HUES6 (cell line): ENCODE measurements at regions not wholly inside any gene's neighbourhood (a gene's known extent, or its start where the extent isn't known, plus 50 kb on each side); places are given as distances from the start of the nearest gene placed in this dataset.

ENCODE experiments used
- H3K27ac ChIP-seq: 2 replicates; pipeline ENCODE4 v1.7.0; 2013; ENCODE audit warnings: low read depth, mild to moderate bottlenecking, low read length, inconsistent platforms
- H3K27me3 ChIP-seq: 2 replicates; pipeline ENCODE4 v1.6.1; 2013; ENCODE audit warnings: low read length; ENCODE audit not compliant: control insufficient read depth, insufficient read depth
- H3K36me3 ChIP-seq: 2 replicates; pipeline ENCODE4 v1.6.1; 2013; ENCODE audit warnings: low read length; ENCODE audit not compliant: control insufficient read depth, insufficient read depth
- H3K4me1 ChIP-seq: 2 replicates; pipeline ENCODE4 v1.6.1; 2013; ENCODE audit warnings: low read length; ENCODE audit not compliant: control insufficient read depth, insufficient read depth
- H3K4me3 ChIP-seq: 2 replicates; pipeline ENCODE4 v1.5.1; 2013; ENCODE audit warnings: low read depth, low read length
- H3K9ac ChIP-seq: one replicate; pipeline ENCODE4 v1.6.1; 2013; ENCODE audit warnings: mild to moderate bottlenecking, low read length
- H3K9me3 ChIP-seq: 2 replicates; pipeline ENCODE4 v1.6.1; 2013; ENCODE audit warnings: low read depth, low read length; ENCODE audit not compliant: control insufficient read depth, insufficient read depth

DNA sequence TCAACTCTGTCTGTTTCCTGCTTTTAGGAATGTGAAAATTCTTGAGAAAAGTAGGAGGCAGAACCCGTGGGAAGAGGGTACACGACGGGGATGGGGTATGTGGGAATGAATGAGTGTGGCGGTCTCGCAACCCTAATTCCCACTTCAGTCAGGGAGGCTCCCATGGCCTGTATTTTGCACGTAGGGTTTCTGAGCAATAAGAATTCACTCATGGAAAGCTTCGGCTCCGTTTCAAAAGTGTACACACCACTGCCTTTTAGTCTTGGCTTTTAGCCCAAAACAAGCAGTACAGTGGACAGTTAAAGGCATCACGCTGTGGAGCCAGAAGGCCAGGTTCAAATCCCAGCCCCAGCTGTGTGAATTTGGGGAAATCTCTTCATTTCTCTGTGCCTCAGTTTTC is 116.7 kb downstream of the MN1 start:
- peaks cover 35% of the 10 kb centered on the region for H3K36me3 ChIP-seq
- H3K27me3 ChIP-seq = no peaks in the 10 kb centered on the region
- H3K27ac ChIP-seq = no peak overlapping the region
- peaks cover 31% of the 10 kb centered on the region for H3K4me1 ChIP-seq
- H3K9me3 ChIP-seq = no peaks in the 10 kb centered on the region; the same call in 1 of the 2 replicates
- H3K4me3 ChIP-seq = no peak overlapping the region
- H3K9ac ChIP-seq = no peak overlapping the region

DNA sequence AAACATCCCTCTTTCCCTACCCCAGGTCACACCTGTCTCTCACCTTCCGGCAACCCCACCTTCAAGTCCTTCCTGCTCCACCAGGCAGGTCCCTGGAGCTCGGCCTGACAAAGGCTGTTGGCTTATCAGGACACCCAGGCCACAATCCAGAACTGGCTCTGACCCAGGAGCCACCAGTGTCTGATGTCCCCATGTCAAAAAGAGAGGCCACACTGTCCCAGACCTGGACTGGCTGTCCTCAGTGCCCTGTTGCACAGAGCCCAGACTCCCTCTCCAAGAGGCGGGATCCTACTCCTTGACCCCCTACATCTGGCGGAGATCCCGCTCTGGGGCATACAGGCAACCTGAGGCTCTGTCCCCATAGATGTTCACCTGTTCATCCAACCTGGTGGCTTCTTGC is 116.0 kb downstream of the MN1 start:
- no peak overlapping the region for H3K27ac ChIP-seq
- no peaks in the 10 kb centered on the region for H3K27me3 ChIP-seq
- peaks cover 37% of the 10 kb centered on the region for H3K36me3 ChIP-seq
- no peak overlapping the region for H3K4me3 ChIP-seq
- no peak overlapping the region for H3K9ac ChIP-seq
- H3K4me1 ChIP-seq = peaks cover 25% of the 10 kb centered on the region
- no peaks in the 10 kb centered on the region; the same call in 1 of the 2 replicates for H3K9me3 ChIP-seq

DNA sequence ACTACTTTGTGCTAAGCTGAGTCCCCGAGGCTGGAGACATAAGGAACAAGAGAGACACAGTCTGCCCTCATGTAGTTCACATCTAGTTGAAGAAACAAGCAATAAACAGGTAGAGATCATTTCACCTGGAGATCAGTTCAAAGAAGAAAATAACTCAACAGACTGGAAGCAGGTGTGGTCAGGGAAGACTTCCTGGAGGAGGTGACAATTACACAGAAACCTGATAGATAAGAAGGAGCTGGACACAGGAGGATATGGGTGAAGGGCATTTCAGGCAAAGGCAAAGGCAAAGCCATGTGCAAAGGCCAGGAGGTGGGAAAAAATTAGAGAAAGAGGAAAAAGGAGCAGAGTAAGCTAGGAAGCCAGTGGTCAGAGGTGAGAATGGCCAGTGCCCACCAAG is 115.6 kb downstream of the MN1 start:
- peaks cover 20% of the 10 kb centered on the region for H3K4me1 ChIP-seq
- no peak overlapping the region for H3K27ac ChIP-seq
- peaks cover 37% of the 10 kb centered on the region for H3K36me3 ChIP-seq
- H3K4me3 ChIP-seq = no peak overlapping the region
- no peaks in the 10 kb centered on the region; the same call in 1 of the 2 replicates for H3K9me3 ChIP-seq
- no peak overlapping the region for H3K9ac ChIP-seq
- H3K27me3 ChIP-seq = no peaks in the 10 kb centered on the region

DNA sequence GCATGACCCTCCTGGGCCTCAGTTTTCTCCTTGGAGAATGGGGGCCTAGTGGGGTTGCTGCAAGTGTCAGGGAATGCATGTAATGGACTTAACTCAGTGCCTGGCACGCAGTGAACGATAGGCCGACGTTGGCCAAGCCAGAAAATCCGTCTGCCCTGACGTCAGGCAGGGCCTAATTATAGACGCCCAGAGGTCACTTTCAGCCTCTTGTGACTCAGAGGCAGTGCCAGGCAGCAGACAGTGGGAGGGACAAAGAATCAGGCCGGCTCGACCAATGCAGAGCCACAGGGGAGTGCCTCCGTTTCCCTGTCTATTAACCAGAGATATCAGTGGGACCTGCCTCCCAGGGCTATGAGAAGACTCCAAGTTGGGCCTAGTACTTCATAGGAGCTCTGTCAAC is 115.0 kb downstream of the MN1 start:
- Histone ChIP-seq H3K4me3 (no peak overlapping the region), H3K9ac (no peak overlapping the region), H3K4me1 (peaks cover 15% of the 10 kb centered on the region), H3K36me3 (peaks cover 37% of the 10 kb centered on the region), H3K9me3 (no peaks in the 10 kb centered on the region; the same call in 1 of the 2 replicates), H3K27me3 (no peaks in the 10 kb centered on the region), H3K27ac (no peak overlapping the region)

DNA sequence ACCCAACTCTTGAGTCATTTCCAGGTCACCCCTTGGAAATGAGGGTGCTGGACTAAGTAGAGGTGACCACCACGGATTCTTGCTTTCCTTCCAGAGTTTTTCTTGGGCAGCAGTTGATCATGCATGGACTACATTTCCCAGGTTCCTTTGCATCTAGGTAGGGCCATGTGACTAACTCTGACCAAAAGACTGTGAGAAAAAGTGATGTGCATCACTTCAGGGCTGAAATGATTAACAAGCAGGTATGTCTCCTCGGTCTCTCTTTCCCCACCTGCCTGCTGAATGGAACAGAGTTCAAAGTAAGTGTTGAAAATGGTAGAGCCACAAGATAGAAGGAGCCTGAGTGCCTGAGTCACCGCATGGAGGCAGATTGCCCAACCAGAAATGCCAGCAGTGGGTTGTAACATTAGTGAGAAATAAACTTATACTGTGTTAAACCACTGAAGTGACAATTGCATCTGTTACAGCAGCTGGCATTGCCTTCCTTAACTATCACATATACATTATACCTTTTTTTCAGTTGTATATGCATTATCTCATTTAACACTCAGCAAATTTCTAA is 113.5 kb downstream of the MN1 start:
- Histone ChIP-seq H3K9ac (no peak overlapping the region), H3K4me1 (peaks cover 5% of the 10 kb centered on the region; the same call in 1 of the 2 replicates), H3K27ac (no peak overlapping the region), H3K4me3 (no peak overlapping the region), H3K27me3 (no peaks in the 10 kb centered on the region), H3K36me3 (peaks cover 49% of the 10 kb centered on the region), H3K9me3 (no peaks in the 10 kb centered on the region; the same call in 1 of the 2 replicates)

DNA sequence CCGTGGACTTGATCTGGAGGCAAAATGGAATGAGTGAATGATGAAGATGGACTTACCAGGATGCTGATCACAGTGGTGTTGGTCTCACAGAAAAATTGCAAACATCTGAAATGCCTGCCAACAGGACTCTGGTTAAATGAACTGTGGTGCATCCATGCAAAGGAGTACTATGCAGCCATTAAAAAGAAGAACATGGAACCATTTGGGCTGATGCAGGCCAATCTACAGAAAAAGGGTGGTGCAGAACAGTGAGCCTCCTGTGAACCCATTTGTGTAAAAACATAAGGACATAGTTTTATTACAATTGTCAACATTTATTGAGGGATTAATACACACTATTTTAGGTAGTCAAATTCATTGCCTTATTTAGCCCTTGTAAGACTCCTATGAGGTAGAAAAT is 111.9 kb downstream of the MN1 start:
- Histone ChIP-seq H3K27ac (no peak overlapping the region), H3K27me3 (no peaks in the 10 kb centered on the region), H3K9me3 (no peaks in the 10 kb centered on the region; the same call in 1 of the 2 replicates), H3K9ac (no peak overlapping the region), H3K4me3 (no peak overlapping the region), H3K4me1 (peaks cover 3% of the 10 kb centered on the region; the same call in 1 of the 2 replicates), H3K36me3 (peaks cover 60% of the 10 kb centered on the region)

DNA sequence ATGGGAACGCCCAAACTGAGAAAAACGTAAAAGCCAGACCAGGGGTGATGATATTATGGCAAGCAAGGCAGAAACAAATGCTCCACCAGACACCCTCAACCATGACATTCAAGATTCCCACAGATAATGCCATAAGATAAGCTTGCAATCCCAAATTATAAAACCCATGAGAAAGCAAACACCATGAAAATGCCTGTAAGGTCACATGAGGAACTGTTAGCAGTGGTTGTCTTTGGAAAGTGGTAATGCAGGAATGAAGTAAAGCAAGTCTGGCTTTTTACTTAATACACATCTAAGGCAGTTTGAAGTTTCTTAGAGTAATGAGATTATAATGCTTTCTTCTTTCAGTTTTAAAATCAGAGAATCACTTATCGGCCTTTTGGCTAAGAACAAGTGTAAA is 111.0 kb downstream of the MN1 start:
- Histone ChIP-seq H3K4me1 (peaks cover 3% of the 10 kb centered on the region; the same call in 1 of the 2 replicates), H3K9ac (no peak overlapping the region), H3K27me3 (no peaks in the 10 kb centered on the region), H3K36me3 (peaks cover 64% of the 10 kb centered on the region), H3K4me3 (no peak overlapping the region), H3K9me3 (no peaks in the 10 kb centered on the region; the same call in 1 of the 2 replicates), H3K27ac (no peak overlapping the region)

DNA sequence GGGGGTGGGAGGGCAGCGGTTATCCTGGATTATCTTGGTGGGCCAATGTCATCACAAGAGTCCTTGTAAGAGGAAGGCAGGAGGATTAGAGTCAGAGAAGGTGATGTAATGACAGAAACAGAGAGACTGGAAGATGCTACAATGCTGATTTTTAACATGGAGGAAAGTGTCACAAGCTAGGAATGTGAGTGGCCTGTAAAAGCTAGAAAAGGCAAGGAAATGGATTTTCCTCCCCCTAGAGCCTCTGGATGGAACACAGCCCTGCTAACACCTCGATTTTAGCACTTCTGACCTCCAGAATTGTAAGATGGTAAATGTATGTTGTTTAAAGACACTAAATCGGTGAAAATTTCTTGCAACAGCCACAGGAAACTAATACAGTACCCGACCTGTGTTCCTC is 109.3 kb downstream of the MN1 start:
- Histone ChIP-seq H3K27me3 (no peaks in the 10 kb centered on the region), H3K9me3 (peaks cover 3% of the 10 kb centered on the region), H3K4me1 (no peaks in the 10 kb centered on the region; the same call in 1 of the 2 replicates)

DNA sequence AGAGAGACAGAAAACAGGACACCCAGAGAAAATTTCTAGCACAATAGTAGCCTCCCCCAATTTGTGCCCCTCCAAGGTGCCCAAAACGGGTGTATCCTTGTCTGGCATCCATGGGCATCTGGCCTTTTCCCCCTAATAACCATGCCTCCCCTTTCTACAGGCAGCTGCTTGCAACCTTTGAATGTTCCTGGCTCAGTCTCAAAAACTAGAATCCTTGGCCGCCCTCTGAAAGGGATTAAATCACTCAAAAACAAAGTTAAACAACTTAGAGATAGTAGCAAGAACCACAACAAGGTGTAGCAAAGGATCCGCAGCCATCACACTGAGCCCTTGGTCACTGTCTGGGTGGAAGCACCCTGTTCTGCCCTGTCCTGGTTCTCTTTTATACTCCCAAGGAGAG is 105.6 kb downstream of the MN1 start:
- Histone ChIP-seq H3K27me3 (no peaks in the 10 kb centered on the region), H3K4me1 (no peaks in the 10 kb centered on the region; the same call in 1 of the 2 replicates), H3K9me3 (peaks cover 11% of the 10 kb centered on the region), H3K36me3 (peaks cover 56% of the 10 kb centered on the region), H3K9ac (no peak overlapping the region), H3K27ac (no peak overlapping the region), H3K4me3 (no peak overlapping the region)

More for the DNA sequence above, 109.3 kb downstream of the MN1 start:
- H3K4me3 ChIP-seq = no peak overlapping the region
- no peak overlapping the region for H3K9ac ChIP-seq
- H3K36me3 ChIP-seq = peaks cover 58% of the 10 kb centered on the region
- no peak overlapping the region for H3K27ac ChIP-seq

DNA sequence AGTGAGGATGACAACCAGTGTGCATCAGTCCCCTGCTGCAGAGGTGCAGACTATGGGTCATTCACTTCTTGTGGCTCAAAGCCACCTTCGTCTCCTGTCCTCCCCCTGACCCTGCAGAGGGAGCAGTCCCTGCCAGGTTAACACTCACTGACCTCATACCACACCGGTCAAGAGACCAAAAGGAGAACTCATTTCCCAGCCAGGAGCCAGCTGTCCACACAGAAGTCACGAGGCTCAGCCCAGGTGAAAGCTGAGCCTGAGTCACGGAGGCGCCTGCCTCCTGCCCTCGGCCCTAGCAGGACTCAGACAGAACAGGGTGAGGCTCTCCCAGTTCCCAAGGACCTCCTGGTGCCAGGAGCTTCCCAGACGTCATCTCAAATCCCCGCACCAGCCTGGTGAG is 103.7 kb downstream of the MN1 start:
- H3K9ac ChIP-seq = no peak overlapping the region
- no peaks in the 10 kb centered on the region for H3K27me3 ChIP-seq
- H3K4me1 ChIP-seq = no peaks in the 10 kb centered on the region; the same call in 1 of the 2 replicates
- H3K4me3 ChIP-seq = no peak overlapping the region
- no peak overlapping the region for H3K27ac ChIP-seq
- peaks cover 56% of the 10 kb centered on the region for H3K36me3 ChIP-seq
- peaks cover 18% of the 10 kb centered on the region for H3K9me3 ChIP-seq
